Stimulated activated effector memory CD8-positive, alpha-beta T cell treated with anti-CD3 and anti-CD28 coated beads, Interleukin-12 subunit alpha, Interleukin-12 subunit beta, amount 100 ng/mL, for 72 hours (primary cell): ENCODE measurements at regions not wholly inside any gene's neighbourhood (a gene's known extent, or its start where the extent isn't known, plus 50 kb on each side); places are given as distances from the start of the nearest gene placed in this dataset.

Source experiments
- ATAC-seq: fragments of 150-1000 bp; cut with Tn5 transposase; 2 replicates; pipeline ENCODE4 v1.10.0; 2021
- DNase-seq, 2 donors: peaks; one replicate each; pipeline ENCODE4 v3.0.0; 2021 to 2022; ENCODE audit warnings: low spot score in 2 of 2
- H3K27ac Mint-ChIP-seq: one replicate; pipeline ENCODE4 v1.8.0; 2022; ENCODE audit warnings: mild to moderate bottlenecking, mixed read lengths
- H3K36me3 Mint-ChIP-seq: one replicate; pipeline ENCODE4 v1.8.0; 2022; ENCODE audit warnings: mild to moderate bottlenecking, mixed read lengths
- H3K4me1 Mint-ChIP-seq: one replicate; pipeline ENCODE4 v1.8.0; 2022; ENCODE audit warnings: mixed read lengths
- H3K4me3 Mint-ChIP-seq: one replicate; pipeline ENCODE4 v1.8.0; 2022; ENCODE audit warnings: mild to moderate bottlenecking, mixed read lengths
- H3K9me3 Mint-ChIP-seq: one replicate; pipeline ENCODE4 v1.8.0; 2022; ENCODE audit warnings: mixed read lengths

GRCh38 chr12:4116251-4117111 lies 157.1 kb upstream of the CCND2 start:
- H3K4me1 Mint-ChIP-seq = peaks cover 64% of the 10 kb centered on the region
- peak overlapping the region; percentile 24 for H3K4me3 Mint-ChIP-seq
- H3K9me3 Mint-ChIP-seq = no peaks in the 10 kb centered on the region
- peak in 1 of 2 donors; percentile 43 for DNase-seq
- no peak for ATAC-seq
- no peaks in the 10 kb centered on the region for H3K36me3 Mint-ChIP-seq
- no peak overlapping the region for H3K27ac Mint-ChIP-seq

GRCh38 chr12:4115570-4115969 lies 158.0 kb upstream of the CCND2 start:
- Mint-ChIP-seq H3K9me3 (no peaks in the 10 kb centered on the region), H3K4me1 (peaks cover 60% of the 10 kb centered on the region), H3K36me3 (no peaks in the 10 kb centered on the region), H3K27ac (no peak overlapping the region), H3K4me3 (peak overlapping the region; percentile 24)
- DNase-seq (peak in 1 of 2 donors; percentile 48), ATAC-seq (no peak)

GRCh38 chr12:4114986-4115385 lies 158.6 kb upstream of the CCND2 start:
- ATAC-seq = no peak
- Mint-ChIP-seq H3K27ac (peak overlapping the region; percentile 29), H3K36me3 (no peaks in the 10 kb centered on the region), H3K4me1 (peaks cover 56% of the 10 kb centered on the region), H3K9me3 (no peaks in the 10 kb centered on the region), H3K4me3 (peak overlapping the region; percentile 24)
- peak in 1 of 2 donors; percentile 66 for DNase-seq

- H3K4me1 Mint-ChIP-seq = peaks cover 50% of the 10 kb centered on the region
Observed at GRCh38 chr12:4112734-4113325, 160.7 kb upstream of the CCND2 start.

GRCh38 chr12:4112290-4112689 lies 161.3 kb upstream of the CCND2 start:
- H3K4me1 Mint-ChIP-seq = peaks cover 52% of the 10 kb centered on the region
- peak in 1 of 2 donors; percentile 70 for DNase-seq
- H3K36me3 Mint-ChIP-seq = no peaks in the 10 kb centered on the region
- H3K9me3 Mint-ChIP-seq = no peaks in the 10 kb centered on the region
- H3K27ac Mint-ChIP-seq = no peak overlapping the region
- peak; percentile 92 for ATAC-seq
- H3K4me3 Mint-ChIP-seq = no peak overlapping the region

More at GRCh38 chr12:4112734-4113325, 160.7 kb upstream of the CCND2 start:
- no peaks in the 10 kb centered on the region for H3K36me3 Mint-ChIP-seq
- DNase-seq (peak in 1 of 2 donors; percentile 49), ATAC-seq (peak; percentile 14)
- no peaks in the 10 kb centered on the region for H3K9me3 Mint-ChIP-seq
- H3K4me3 Mint-ChIP-seq = no peak overlapping the region
- no peak overlapping the region for H3K27ac Mint-ChIP-seq

GRCh38 chr12:4111010-4111409 lies 162.6 kb upstream of the CCND2 start:
- Mint-ChIP-seq H3K4me1 (peaks cover 65% of the 10 kb centered on the region), H3K9me3 (no peaks in the 10 kb centered on the region), H3K4me3 (no peak overlapping the region), H3K27ac (no peak overlapping the region), H3K36me3 (no peaks in the 10 kb centered on the region)
- DNase-seq = peak in 1 of 2 donors; percentile 44
- ATAC-seq = no peak

- Mint-ChIP-seq H3K9me3 (no peaks in the 10 kb centered on the region), H3K27ac (no peak overlapping the region), H3K4me1 (peaks cover 56% of the 10 kb centered on the region), H3K36me3 (no peaks in the 10 kb centered on the region), H3K4me3 (no peak overlapping the region)
- ATAC-seq = no peak
- DNase-seq = peak in 1 of 2 donors; percentile 44
Observed at GRCh38 chr12:4109826-4110225, 163.7 kb upstream of the CCND2 start.

GRCh38 chr12:4108803-4109345 lies 164.7 kb upstream of the CCND2 start:
- peaks cover 53% of the 10 kb centered on the region for H3K4me1 Mint-ChIP-seq
- H3K9me3 Mint-ChIP-seq = no peaks in the 10 kb centered on the region
- H3K27ac Mint-ChIP-seq = no peak overlapping the region
- H3K36me3 Mint-ChIP-seq = no peaks in the 10 kb centered on the region
- DNase-seq = peak in 1 of 2 donors; percentile 50
- no peak overlapping the region for H3K4me3 Mint-ChIP-seq
- no peak for ATAC-seq

- peak overlapping the region; percentile 48 for H3K4me3 Mint-ChIP-seq
- H3K36me3 Mint-ChIP-seq = no peaks in the 10 kb centered on the region
- peaks cover 47% of the 10 kb centered on the region for H3K4me1 Mint-ChIP-seq
- ATAC-seq = no peak
- DNase-seq = peak in 1 of 2 donors; percentile 49
- H3K9me3 Mint-ChIP-seq = no peaks in the 10 kb centered on the region
- H3K27ac Mint-ChIP-seq = no peak overlapping the region
Observed at GRCh38 chr12:4107911-4108697, 165.5 kb upstream of the CCND2 start.

- peak; percentile 49 to 76 for DNase-seq
- peaks cover 41% of the 10 kb centered on the region for H3K4me1 Mint-ChIP-seq
- H3K27ac Mint-ChIP-seq = peak overlapping the region; percentile 44
- H3K9me3 Mint-ChIP-seq = no peaks in the 10 kb centered on the region
- H3K4me3 Mint-ChIP-seq = peak overlapping the region; percentile 48
- peak; percentile 90 for ATAC-seq
- no peaks in the 10 kb centered on the region for H3K36me3 Mint-ChIP-seq
Observed at GRCh38 chr12:4107436-4107878, 166.1 kb upstream of the CCND2 start.

- H3K36me3 Mint-ChIP-seq = no peaks in the 10 kb centered on the region
- peak overlapping the region; percentile 44 for H3K27ac Mint-ChIP-seq
- H3K4me1 Mint-ChIP-seq = peaks cover 36% of the 10 kb centered on the region
- DNase-seq = peak in 1 of 2 donors; percentile 61
- H3K4me3 Mint-ChIP-seq = peak overlapping the region; percentile 48
- peak; percentile 77 for ATAC-seq
- no peaks in the 10 kb centered on the region for H3K9me3 Mint-ChIP-seq
Observed at GRCh38 chr12:4106621-4107020, 166.9 kb upstream of the CCND2 start.

GRCh38 chr12:4104722-4105244 lies 168.8 kb upstream of the CCND2 start:
- DNase-seq (no peak), ATAC-seq (no peak)
- Mint-ChIP-seq H3K4me1 (peaks cover 34% of the 10 kb centered on the region), H3K9me3 (no peaks in the 10 kb centered on the region), H3K36me3 (no peaks in the 10 kb centered on the region), H3K4me3 (no peak overlapping the region), H3K27ac (no peak overlapping the region)

- ATAC-seq = no peak
- Mint-ChIP-seq H3K9me3 (no peaks in the 10 kb centered on the region), H3K27ac (no peak overlapping the region), H3K4me1 (no peaks in the 10 kb centered on the region), H3K4me3 (no peak overlapping the region), H3K36me3 (no peaks in the 10 kb centered on the region)
- DNase-seq = no peak
Observed at GRCh38 chr12:4099276-4099675, 174.3 kb upstream of the CCND2 start.

- Mint-ChIP-seq H3K27ac (no peak overlapping the region), H3K4me1 (no peaks in the 10 kb centered on the region), H3K9me3 (no peaks in the 10 kb centered on the region), H3K4me3 (no peak overlapping the region), H3K36me3 (no peaks in the 10 kb centered on the region)
- ATAC-seq = no peak
- DNase-seq = no peak
Observed at GRCh38 chr12:4091016-4091743, 182.4 kb upstream of the CCND2 start.
